ENCODE measurements at regions not wholly inside any gene's neighbourhood (a gene's known extent, or its start where the extent isn't known, plus 50 kb on each side); places are given as distances from the start of the nearest gene placed in this dataset.
"Not testable (repeated sequence)": the region's sequence is repeated elsewhere in the genome, so short reads cannot be mapped to it uniquely, and the experiment has no call there.

DNA sequence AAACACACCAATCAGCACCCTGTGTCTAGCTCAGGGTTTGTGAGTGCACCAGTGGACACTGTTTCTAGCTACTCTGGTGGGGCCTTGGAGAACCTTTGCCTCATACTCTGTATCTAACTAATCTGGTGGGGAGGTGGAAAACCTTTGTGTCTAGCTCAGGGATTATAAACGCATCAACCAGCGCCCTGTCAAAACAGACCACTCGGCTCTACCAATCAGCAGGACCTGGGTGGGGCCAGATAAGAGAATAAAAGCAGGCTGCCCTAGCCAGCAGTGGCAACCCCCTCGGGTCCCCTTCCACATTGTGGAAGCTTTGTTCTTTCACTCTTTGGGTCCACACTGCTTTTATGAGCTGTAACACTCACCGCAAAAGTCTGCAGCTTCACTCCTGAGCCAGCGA, 121.8 kb downstream of the FSCB start:
- not testable (repeated sequence) for DNase-seq

GRCh38 chr14:44384601-44385293, 122.3 kb downstream of the FSCB start:
- DNase-seq = not testable (repeated sequence)

DNA sequence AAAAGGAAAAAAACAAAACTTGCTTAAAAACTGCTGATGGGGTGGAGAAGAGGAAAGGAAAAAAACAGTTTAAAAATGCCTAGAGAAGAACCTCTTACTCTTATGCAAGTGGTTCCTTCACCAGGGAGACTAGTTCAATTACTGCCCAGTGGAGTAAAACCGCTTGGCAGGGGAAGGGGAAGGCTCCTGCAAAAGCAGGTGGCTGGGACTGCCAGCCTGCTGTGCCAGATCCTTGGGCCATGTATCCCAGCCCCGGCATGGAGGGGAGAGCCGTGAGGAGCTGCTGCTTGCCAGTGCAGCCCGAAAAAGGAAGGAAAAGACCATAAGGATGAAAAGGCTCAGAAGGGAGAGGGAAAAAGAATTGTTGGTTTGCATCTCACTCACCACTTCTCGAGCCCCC, 123.0 kb downstream of the FSCB start:
- DNase-seq = no peak

DNA sequence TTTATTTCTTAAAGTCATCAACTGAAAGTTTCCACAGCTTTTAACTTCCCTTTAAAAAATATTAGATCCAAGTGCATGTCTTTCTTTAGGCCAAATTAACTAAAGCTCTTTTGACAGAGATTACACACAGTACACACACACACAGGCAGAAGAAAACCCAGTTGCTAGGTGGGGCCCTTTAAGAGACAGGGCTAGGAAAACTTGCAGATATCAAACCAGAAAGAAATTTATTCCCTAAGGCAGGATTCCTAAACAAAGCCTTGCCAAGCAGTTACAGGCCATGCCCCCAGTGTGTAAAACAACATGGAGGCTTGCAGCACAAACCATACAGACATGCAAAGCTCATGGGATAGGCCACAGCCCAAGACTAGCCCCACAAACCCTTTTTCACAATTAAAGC, 123.4 kb downstream of the FSCB start:
- DNase-seq = no peak

DNA sequence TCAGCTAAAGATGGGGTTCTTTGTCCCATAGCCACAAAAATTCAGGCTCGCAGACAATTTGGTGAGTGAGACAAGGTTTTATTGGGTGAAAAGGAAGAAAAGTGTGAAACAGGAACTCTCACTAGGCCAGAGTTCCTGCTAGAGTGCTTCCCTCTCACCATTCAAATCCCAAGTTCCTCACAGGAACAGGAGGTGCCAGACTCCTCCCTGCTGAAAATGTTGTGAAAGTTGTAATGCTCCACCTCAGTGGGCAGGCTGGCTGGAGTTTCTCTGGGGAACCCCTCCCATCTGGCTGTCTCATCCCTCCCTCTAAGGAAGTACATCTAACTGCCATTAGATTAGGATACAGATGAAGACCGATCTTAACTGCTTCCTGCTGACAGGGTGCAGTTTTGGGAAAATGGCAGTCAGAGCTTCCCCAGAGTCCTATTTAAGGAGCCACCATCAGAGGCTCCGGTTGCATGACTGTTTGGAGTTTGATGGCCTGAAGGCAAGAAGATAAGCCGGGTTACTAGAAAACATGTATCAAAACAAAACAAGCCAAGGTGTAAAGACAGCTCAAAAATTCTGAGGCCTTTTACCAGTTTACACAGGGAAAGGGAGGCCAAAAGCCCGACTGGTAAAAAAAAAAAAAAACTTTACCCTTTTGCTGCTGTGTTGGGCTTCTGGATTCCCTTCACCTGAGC, 127.6 kb downstream of the FSCB start:
- DNase-seq = no peak

DNA sequence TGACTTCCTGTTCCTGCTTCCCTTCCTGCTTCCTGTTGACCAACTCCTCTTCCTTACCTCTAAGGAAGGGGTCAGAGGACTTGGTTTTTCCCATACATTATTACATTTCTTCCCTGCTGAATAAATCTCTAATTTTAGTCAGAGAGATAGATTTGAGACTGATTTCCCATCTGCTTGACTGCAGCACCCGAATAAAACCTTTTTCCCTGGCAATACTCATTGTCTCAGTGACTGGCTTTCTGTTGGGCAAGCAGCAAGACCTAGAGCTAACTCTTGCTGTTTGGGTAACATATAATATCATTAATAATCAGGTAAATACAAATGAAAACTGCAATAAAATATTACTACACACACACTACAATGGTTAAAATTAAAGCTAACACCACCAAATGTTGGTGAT, 132.2 kb downstream of the FSCB start:
- no peak for DNase-seq

- no peak for DNase-seq
Measured at GRCh38 chr14:44372807-44373489, 134.1 kb downstream of the FSCB start.

DNA sequence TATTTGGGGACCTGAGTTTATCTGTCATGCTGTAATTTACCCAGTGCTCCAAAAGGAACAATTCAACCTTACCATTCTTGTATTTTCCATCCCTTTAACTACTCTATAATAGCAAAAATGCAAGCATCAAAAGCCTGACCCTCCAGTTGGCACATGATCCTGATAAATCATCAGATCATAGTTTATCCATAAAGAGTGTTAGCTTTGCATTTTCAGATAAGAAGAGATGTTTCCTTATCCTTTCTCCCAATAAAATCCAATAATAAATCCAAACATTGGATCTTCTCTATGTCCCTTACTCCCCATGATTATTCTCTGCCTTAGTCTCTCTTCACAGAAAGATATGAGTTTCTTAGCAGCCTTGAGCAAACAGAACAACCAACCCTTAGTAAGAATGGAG, 134.9 kb downstream of the FSCB start:
- DNase-seq = no peak

DNA sequence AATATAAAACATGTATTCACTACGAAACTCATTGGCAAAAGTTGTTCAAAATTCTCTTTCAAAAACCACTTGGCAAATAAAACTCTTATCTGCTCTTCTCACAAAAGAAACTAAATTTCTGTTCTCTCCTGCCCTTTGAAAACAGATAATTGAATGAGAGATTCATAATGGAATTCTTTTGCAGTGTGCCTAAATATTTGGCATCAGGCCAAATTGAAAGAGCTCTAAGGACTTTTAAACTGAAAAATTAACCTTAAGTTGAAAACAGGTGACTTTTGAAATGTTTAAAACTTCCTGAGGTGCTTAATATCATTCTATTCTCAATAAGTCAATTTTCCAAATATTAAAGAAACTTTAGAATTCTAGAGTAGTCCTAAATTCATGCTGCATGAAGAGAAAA, 136.4 kb downstream of the FSCB start:
- no peak for DNase-seq

DNA sequence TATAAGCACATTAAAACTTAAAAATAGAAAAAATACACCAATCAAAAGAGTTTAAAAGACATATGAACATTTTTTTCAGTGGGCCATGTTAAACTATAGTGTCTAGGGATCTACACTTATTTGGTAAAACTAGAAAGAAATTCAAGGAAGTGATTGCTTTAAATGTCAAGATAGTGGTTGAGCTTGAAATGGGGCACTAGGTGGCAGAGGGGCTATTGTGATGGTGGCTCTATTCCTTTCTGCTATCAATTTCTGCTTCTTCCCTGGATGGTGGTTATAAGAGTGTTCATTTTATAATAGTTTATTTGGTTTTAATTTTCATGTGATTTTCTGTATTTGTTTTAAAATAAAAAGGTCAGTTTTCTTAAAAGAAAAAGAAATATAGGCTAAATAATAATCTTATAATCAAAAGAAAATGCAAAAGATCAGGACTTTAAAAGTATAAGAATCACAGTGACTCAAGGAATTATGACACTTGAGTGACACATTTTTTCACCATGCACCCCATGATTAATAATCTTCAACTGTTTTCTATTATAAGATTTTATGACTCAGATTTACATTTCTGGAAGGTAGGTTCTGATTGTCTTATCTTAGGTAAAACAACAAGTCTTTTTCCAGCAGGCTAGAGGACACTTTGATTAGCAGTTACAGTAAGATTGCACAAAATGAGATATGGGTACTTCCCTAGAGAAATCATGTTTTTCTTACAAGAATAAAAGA, 137.5 kb downstream of the FSCB start:
- DNase-seq = no peak

- no peak for DNase-seq
Measured at GRCh38 chr14:44361083-44361482, 146.0 kb downstream of the FSCB start.

- DNase-seq = no peak
Measured at GRCh38 chr14:44353805-44354204, 153.3 kb downstream of the FSCB start.

DNA sequence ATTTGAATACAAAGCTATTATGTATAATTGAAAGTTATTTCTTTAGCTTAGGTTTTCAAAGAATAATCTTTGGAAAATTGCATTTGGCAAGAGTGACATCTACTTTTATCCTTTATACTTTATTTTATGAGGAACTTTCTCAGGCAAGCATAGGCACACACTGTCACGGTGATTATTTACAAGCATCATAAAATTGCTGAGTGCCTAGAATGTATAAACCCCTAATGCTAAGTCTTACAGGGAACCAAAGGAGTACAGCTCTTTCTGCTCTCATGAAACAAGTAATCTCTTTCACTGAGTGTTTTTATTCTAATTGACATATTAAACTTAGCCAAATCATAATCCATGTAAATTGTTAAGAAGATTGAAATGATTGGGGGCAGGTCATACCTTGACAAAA, 154.9 kb downstream of the FSCB start:
- no peak for DNase-seq

DNA sequence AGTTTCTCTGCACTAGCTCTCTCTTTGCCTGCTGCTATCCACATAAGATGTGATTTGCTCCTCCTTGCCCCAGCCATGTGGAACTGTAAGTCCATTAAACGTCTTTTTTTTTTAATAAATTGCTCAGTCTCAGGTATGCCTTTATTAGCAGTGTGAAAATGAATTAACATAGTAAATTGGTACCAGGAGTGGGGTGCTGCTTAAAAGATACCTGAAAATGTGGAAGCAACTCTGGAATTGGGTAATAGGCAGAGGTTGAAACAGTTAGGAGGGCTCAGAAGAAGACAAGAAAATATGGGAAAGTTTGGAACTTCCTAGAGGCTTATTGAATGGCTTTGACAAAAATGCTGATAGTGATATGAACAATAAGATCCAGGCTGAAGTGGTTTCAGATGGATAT, 159.8 kb downstream of the FSCB start:
- DNase-seq = no peak

DNA sequence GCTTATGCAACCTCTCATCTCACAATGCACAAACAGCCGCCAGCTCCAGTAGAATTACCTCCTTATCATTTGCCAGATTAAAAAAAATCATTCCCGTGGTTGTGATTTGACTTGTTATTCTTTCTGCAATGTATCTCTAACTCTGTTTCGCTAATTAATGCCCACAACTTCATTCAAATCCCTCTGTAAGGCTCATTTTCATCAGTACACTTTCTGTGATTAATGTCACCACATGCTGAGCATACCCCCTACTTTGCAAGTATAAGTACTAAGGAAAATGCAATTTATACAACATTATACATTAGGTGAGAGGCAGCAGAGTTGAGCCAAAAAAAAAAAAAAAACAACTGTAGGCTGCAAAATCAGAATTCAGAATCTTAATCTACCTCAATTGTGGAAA, 166.0 kb downstream of the FSCB start:
- no peak for DNase-seq

- DNase-seq = no peak
Measured at GRCh38 chr14:44339862-44340261, 167.2 kb downstream of the FSCB start.

DNA sequence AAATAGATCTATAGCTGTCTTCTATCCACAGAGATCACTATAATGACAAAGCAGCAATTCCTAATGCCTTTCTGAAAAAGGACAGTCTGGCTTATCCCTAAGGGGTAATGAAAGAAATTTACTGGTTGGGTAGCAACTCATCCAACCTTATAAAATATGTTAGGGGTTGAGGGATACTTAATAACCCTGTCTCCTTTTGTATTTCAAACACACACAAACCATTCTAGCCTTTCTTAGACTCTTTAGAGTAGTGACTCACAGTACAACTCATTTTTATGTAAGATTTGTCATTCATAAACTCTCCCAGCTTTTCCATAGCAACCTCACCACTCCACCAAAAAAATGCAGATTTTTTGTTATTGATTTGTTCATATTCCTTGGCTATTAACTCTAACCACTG, 167.9 kb downstream of the FSCB start:
- DNase-seq = no peak

DNA sequence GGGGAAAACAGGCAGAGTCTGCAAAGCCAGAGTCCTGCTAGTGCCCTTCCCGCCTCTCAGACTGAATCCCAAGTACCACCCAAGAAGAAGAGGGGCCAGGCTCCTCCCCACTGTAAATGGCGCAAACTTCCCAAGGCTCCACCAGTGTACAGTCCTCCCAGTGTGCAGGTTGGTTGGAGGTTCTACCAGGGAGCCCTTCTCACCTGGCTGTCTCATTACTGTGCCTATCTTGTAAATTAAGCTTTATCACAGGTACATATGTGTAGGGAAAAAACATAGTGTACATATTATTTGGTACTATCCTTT, 189.7 kb downstream of the FSCB start:
- DNase-seq = no peak

DNA sequence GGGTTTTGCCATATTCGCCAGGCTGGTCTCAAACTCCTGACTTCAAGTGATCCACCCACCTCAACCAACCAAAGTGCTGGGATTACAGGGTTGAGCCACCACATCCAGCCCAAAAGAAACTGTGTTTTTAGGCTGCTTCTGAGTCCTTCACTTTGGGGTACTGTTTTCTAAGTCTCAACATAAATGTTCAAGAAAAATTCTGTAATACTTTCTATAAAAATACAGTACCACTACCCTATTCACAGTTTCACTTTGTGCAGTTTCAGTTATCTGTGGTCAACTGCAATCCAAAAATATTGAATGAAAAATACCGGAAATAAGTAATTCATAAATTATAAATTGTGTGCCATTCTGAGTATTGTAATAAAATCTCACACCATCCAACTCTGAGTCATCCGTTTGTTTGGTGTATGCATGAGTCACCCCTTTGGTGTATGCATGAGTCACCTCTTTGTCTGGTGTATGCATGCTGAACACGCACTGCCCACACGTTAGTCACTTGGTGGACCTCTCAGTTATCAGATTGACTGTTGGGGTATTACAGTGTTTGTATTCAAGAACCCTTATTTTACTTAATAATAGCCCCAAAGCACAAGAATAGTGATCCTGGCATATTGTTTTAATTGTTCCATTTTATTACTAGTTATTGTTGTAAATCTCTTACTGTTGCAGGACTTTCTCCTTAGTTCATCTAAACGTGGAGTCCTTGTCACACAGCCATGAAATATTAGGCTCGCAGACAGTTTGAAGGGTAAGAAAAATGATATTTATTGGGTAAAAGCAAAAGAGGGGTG, 190.2 kb downstream of the FSCB start:
- DNase-seq = peak in 1 of 2 donors; percentile 11

- DNase-seq = no peak
Measured at GRCh38 chr14:44309331-44309730, 197.8 kb downstream of the FSCB start.

GRCh38 chr14:44300916-44301315, 206.2 kb downstream of the FSCB start:
- DNase-seq = no peak

GRCh38 chr14:44297437-44297836, 209.6 kb downstream of the FSCB start:
- no peak for DNase-seq

GRCh38 chr14:44291366-44291915, 215.6 kb downstream of the FSCB start:
- DNase-seq = no peak
